ENCODE measurements at regions not wholly inside any gene's neighbourhood (a gene's known extent, or its start where the extent isn't known, plus 50 kb on each side); places are given as distances from the start of the nearest gene placed in this dataset.
A peak's percentile ranks its signal among the peaks of the same experiment; 100 is the strongest.

DNA sequence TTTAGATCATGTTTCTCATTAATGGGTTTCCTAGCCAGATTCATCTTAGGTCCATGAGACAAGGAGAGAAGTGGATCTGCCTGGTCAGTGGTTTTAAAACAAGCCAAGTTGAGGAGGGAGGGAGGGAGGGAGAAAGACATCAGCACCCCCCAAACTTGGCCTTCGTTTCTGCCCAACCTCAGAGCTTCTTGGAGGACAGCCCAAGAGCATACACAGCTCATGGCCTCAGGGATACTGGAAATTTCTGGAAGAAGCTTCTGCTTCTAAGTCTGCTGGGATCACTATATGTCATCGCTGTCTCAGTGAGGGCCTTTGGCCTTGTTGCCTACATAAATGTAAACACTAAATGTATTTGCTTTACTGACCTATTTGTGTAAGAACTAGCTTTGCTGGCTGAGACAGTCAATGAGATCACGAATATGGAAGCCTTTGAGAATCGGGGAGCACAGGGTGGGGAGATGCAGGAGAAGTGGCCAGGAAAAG lies 375.1 kb downstream of the BUD13 start (continued):
- TF ChIP-seq, protein P1, sequence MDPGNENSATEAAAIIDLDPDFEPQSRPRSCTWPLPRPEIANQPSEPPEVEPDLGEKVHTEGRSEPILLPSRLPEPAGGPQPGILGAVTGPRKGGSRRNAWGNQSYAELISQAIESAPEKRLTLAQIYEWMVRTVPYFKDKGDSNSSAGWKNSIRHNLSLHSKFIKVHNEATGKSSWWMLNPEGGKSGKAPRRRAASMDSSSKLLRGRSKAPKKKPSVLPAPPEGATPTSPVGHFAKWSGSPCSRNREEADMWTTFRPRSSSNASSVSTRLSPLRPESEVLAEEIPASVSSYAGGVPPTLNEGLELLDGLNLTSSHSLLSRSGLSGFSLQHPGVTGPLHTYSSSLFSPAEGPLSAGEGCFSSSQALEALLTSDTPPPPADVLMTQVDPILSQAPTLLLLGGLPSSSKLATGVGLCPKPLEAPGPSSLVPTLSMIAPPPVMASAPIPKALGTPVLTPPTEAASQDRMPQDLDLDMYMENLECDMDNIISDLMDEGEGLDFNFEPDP (CRISPR knock-in tag; conservative IDR thresholded peaks at IDR 0.05), result no peak
- TF ChIP-seq REL (CRISPR knock-in tag; conservative IDR thresholded peaks at IDR 0.05), result no peak
- TF ChIP-seq ZMYM3 (CRISPR knock-in tag; IDR thresholded peaks at IDR 0.05), result no peak
- TF ChIP-seq JUNB (CRISPR knock-in tag; IDR thresholded peaks at IDR 0.05; ENCODE audit: borderline replicate concordance), result no peak
- TF ChIP-seq MED1 (CRISPR knock-in tag; IDR thresholded peaks at IDR 0.05), result peak; percentile 19; the same call in 1 of the 2 replicates
- TF ChIP-seq, protein P2, sequence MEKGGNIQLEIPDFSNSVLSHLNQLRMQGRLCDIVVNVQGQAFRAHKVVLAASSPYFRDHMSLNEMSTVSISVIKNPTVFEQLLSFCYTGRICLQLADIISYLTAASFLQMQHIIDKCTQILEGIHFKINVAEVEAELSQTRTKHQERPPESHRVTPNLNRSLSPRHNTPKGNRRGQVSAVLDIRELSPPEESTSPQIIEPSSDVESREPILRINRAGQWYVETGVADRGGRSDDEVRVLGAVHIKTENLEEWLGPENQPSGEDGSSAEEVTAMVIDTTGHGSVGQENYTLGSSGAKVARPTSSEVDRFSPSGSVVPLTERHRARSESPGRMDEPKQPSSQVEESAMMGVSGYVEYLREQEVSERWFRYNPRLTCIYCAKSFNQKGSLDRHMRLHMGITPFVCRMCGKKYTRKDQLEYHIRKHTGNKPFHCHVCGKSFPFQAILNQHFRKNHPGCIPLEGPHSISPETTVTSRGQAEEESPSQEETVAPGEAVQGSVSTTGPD (CRISPR knock-in tag; IDR thresholded peaks at IDR 0.05), result no peak
- no peak for TF ChIP-seq ZNF12 (CRISPR knock-in tag; IDR thresholded peaks at IDR 0.05)
- TF ChIP-seq NFIC (IDR thresholded peaks at IDR 0.05; ENCODE audit: low read length), result no peak
- TF ChIP-seq, protein P3, sequence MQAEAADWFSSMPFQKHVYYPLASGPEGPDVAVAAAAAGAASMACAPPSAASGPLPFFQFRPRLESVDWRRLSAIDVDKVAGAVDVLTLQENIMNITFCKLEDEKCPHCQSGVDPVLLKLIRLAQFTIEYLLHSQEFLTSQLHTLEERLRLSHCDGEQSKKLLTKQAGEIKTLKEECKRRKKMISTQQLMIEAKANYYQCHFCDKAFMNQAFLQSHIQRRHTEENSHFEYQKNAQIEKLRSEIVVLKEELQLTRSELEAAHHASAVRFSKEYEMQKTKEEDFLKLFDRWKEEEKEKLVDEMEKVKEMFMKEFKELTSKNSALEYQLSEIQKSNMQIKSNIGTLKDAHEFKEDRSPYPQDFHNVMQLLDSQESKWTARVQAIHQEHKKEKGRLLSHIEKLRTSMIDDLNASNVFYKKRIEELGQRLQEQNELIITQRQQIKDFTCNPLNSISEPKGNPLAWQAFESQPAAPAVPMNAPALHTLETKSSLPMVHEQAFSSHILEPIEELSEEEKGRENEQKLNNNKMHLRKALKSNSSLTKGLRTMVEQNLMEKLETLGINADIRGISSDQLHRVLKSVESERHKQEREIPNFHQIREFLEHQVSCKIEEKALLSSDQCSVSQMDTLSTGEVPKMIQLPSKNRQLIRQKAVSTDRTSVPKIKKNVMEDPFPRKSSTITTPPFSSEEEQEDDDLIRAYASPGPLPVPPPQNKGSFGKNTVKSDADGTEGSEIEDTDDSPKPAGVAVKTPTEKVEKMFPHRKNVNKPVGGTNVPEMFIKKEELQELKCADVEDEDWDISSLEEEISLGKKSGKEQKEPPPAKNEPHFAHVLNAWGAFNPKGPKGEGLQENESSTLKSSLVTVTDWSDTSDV (CRISPR knock-in tag; IDR thresholded peaks at IDR 0.05), result no peak
- TF ChIP-seq, protein P4, sequence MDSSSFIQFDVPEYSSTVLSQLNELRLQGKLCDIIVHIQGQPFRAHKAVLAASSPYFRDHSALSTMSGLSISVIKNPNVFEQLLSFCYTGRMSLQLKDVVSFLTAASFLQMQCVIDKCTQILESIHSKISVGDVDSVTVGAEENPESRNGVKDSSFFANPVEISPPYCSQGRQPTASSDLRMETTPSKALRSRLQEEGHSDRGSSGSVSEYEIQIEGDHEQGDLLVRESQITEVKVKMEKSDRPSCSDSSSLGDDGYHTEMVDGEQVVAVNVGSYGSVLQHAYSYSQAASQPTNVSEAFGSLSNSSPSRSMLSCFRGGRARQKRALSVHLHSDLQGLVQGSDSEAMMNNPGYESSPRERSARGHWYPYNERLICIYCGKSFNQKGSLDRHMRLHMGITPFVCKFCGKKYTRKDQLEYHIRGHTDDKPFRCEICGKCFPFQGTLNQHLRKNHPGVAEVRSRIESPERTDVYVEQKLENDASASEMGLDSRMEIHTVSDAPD (CRISPR knock-in tag; IDR thresholded peaks at IDR 0.05), result no peak
- TF ChIP-seq RFX1 (IDR thresholded peaks at IDR 0.05), result no peak
- TF ChIP-seq NBN (conservative IDR thresholded peaks at IDR 0.05), result no peak
- TF ChIP-seq STAG1 (CRISPR knock-in tag; IDR thresholded peaks at IDR 0.05), result no peak
- TF ChIP-seq ZBTB3 (CRISPR knock-in tag; IDR thresholded peaks at IDR 0.05; ENCODE audit: borderline replicate concordance, low read depth), result no peak
- TF ChIP-seq, protein P5, sequence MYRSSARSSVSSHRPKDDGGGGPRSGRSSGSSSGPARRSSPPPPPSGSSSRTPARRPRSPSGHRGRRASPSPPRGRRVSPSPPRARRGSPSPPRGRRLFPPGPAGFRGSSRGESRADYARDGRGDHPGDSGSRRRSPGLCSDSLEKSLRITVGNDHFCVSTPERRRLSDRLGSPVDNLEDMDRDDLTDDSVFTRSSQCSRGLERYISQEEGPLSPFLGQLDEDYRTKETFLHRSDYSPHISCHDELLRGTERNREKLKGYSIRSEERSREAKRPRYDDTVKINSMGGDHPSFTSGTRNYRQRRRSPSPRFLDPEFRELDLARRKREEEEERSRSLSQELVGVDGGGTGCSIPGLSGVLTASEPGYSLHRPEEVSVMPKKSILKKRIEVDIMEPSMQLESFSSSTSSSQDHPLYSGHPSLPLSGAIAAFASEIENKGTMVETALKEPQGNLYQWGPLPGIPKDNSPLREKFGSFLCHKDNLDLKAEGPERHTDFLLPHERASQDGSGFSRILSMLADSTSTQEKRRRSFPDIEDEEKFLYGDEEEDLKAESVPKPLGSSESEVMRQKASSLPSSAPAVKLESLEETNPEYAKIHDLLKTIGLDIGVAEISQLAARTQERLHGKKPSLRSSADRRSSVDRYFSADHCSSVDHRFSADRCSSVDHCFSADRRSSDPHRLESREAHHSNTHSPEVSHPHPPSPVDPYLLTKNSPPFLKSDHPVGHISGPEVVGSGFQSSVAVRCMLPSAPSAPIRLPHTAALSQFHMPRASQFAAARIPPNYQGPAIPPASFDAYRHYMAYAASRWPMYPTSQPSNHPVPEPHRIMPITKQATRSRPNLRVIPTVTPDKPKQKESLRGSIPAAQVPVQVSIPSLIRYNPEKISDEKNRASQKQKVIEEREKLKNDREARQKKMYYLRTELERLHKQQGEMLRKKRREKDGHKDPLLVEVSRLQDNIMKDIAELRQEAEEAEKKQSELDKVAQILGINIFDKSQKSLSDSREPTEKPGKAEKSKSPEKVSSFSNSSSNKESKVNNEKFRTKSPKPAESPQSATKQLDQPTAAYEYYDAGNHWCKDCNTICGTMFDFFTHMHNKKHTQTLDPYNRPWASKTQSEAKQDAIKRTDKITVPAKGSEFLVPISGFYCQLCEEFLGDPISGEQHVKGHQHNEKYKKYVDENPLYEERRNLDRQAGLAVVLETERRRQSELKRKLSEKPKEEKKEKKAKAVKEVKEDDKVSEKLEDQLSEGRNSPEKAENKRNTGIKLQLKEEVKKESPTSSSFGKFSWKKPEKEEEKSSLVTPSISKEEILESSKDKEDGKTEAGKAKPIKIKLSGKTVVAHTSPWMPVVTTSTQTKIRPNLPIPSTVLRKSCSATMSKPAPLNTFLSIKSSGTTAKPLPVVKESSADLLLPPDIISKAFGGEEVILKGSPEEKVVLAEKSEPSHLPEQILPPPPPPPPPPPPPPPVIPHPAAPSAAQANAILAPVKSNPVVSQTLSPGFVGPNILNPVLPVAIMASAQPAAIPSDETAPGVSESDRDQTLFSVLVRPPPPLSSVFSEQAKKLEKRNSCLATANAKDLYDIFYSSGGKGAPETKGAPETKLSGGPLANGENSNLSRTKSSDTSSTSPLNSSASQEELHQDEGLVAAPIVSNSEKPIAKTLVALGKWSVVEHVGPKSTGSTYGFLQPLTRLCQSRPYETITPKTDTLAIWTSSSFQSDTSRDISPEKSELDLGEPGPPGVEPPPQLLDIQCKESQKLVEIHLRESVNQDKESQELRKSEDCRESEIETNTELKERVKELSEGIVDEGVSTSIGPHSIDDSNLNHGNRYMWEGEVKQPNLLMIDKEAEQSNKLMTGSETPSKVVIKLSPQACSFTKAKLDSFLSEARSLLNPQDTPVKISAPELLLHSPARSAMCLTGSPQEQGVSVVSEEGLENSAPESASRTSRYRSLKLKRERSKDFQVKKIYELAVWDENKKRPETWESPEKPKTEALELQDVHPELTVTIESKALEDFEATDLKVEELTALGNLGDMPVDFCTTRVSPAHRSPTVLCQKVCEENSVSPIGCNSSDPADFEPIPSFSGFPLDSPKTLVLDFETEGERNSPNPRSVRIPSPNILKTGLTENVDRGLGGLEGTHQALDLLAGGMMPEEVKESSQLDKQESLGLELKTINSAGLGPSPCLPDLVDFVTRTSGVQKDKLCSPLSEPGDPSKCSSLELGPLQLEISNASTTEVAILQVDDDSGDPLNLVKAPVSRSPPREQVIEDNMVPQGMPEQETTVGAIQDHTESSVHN (CRISPR knock-in tag; IDR thresholded peaks at IDR 0.05), result no peak
- no peak for TF ChIP-seq YEATS2 (CRISPR knock-in tag; IDR thresholded peaks at IDR 0.05; ENCODE audit: borderline replicate concordance)

Data from HepG2 (cell line).